ENCODE measurements at regions not wholly inside any gene's neighbourhood (a gene's known extent, or its start where the extent isn't known, plus 50 kb on each side); places are given as distances from the start of the nearest gene placed in this dataset.

DNA sequence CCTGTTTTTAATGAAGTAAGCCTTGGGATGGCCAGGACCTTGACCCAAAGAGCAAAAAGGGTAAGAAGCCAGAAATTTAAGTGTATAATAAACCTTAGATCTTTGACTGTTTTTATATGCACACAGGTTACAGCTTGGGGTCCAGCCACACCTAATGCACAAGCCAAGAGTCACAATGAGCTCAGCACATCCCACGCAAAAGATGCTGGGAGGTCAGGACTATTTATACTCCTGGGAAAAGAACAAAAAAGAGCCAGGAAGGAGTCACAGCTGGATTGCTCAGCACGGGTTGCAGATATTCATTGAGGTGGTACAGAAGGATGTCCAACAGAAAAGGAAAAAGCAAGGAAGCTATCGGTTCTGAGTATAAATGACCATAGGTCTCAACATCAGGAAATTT, 536.3 kb downstream of the NTRK3 start:
- TF ChIP-seq, protein P1, sequence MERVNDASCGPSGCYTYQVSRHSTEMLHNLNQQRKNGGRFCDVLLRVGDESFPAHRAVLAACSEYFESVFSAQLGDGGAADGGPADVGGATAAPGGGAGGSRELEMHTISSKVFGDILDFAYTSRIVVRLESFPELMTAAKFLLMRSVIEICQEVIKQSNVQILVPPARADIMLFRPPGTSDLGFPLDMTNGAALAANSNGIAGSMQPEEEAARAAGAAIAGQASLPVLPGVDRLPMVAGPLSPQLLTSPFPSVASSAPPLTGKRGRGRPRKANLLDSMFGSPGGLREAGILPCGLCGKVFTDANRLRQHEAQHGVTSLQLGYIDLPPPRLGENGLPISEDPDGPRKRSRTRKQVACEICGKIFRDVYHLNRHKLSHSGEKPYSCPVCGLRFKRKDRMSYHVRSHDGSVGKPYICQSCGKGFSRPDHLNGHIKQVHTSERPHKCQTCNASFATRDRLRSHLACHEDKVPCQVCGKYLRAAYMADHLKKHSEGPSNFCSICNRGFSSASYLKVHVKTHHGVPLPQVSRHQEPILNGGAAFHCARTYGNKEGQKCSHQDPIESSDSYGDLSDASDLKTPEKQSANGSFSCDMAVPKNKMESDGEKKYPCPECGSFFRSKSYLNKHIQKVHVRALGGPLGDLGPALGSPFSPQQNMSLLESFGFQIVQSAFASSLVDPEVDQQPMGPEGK (CRISPR knock-in tag; IDR thresholded peaks at IDR 0.05; ENCODE audit: borderline replicate concordance): no peak
- TF ChIP-seq ARNTL (CRISPR knock-in tag; IDR thresholded peaks at IDR 0.05; ENCODE audit: borderline replicate concordance, low read depth) (no peak), RARB (CRISPR knock-in tag; IDR thresholded peaks at IDR 0.05) (no peak), TCF4 (CRISPR knock-in tag; IDR thresholded peaks at IDR 0.05; ENCODE audit: borderline replicate concordance) (no peak), CSDC2 (CRISPR knock-in tag; IDR thresholded peaks at IDR 0.05) (no peak), PPARA (CRISPR knock-in tag; IDR thresholded peaks at IDR 0.05; ENCODE audit: borderline replicate concordance) (no peak), ZFP30 (CRISPR knock-in tag; IDR thresholded peaks at IDR 0.05) (no peak), ZFP3 (CRISPR knock-in tag; IDR thresholded peaks at IDR 0.05) (no peak)
- TF ChIP-seq, protein P2, sequence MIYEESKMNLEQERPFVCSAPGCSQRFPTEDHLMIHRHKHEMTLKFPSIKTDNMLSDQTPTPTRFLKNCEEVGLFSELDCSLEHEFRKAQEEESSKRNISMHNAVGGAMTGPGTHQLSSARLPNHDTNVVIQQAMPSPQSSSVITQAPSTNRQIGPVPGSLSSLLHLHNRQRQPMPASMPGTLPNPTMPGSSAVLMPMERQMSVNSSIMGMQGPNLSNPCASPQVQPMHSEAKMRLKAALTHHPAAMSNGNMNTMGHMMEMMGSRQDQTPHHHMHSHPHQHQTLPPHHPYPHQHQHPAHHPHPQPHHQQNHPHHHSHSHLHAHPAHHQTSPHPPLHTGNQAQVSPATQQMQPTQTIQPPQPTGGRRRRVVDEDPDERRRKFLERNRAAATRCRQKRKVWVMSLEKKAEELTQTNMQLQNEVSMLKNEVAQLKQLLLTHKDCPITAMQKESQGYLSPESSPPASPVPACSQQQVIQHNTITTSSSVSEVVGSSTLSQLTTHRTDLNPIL (CRISPR knock-in tag; IDR thresholded peaks at IDR 0.05; ENCODE audit: low read depth): no peak
- TF ChIP-seq, protein P3, sequence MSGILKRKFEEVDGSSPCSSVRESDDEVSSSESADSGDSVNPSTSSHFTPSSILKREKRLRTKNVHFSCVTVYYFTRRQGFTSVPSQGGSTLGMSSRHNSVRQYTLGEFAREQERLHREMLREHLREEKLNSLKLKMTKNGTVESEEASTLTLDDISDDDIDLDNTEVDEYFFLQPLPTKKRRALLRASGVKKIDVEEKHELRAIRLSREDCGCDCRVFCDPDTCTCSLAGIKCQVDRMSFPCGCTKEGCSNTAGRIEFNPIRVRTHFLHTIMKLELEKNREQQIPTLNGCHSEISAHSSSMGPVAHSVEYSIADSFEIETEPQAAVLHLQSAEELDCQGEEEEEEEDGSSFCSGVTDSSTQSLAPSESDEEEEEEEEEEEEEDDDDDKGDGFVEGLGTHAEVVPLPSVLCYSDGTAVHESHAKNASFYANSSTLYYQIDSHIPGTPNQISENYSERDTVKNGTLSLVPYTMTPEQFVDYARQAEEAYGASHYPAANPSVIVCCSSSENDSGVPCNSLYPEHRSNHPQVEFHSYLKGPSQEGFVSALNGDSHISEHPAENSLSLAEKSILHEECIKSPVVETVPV (CRISPR knock-in tag; IDR thresholded peaks at IDR 0.05): no peak
- TF ChIP-seq, protein P4, sequence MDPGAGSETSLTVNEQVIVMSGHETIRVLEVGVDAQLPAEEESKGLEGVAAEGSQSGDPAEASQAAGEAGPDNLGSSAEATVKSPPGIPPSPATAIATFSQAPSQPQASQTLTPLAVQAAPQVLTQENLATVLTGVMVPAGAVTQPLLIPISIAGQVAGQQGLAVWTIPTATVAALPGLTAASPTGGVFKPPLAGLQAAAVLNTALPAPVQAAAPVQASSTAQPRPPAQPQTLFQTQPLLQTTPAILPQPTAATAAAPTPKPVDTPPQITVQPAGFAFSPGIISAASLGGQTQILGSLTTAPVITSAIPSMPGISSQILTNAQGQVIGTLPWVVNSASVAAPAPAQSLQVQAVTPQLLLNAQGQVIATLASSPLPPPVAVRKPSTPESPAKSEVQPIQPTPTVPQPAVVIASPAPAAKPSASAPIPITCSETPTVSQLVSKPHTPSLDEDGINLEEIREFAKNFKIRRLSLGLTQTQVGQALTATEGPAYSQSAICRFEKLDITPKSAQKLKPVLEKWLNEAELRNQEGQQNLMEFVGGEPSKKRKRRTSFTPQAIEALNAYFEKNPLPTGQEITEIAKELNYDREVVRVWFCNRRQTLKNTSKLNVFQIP (CRISPR knock-in tag; IDR thresholded peaks at IDR 0.05; ENCODE audit: borderline replicate concordance, low read depth): no peak

All from SK-N-SH treated with all-trans-retinoic acid at 6 μM for 48 hours (cell line).